ENCODE measurements at regions not wholly inside any gene's neighbourhood (a gene's known extent, or its start where the extent isn't known, plus 50 kb on each side); places are given as distances from the start of the nearest gene placed in this dataset.

- Mint-ChIP-seq H3K27me3 (ENCODE audit: low read depth, poor library complexity) (no peaks in the 10 kb centered on the region), H3K4me3 (no peak overlapping the region), H3K9me3 (no peaks in the 10 kb centered on the region), H3K36me3 (ENCODE audit: low read depth) (peaks cover 8% of the 10 kb centered on the region), H3K27ac (no peak overlapping the region), H3K4me1 (peaks cover 87% of the 10 kb centered on the region)
- DNase-seq: no peak
- TF ChIP-seq, protein P1, sequence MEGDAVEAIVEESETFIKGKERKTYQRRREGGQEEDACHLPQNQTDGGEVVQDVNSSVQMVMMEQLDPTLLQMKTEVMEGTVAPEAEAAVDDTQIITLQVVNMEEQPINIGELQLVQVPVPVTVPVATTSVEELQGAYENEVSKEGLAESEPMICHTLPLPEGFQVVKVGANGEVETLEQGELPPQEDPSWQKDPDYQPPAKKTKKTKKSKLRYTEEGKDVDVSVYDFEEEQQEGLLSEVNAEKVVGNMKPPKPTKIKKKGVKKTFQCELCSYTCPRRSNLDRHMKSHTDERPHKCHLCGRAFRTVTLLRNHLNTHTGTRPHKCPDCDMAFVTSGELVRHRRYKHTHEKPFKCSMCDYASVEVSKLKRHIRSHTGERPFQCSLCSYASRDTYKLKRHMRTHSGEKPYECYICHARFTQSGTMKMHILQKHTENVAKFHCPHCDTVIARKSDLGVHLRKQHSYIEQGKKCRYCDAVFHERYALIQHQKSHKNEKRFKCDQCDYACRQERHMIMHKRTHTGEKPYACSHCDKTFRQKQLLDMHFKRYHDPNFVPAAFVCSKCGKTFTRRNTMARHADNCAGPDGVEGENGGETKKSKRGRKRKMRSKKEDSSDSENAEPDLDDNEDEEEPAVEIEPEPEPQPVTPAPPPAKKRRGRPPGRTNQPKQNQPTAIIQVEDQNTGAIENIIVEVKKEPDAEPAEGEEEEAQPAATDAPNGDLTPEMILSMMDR (IDR thresholded peaks at IDR 0.05): no peak
These were observed 74.6 kb upstream of the IPO9 start for GRCh38 chr1:201754353-201754752.

- Mint-ChIP-seq H3K9me3 (no peaks in the 10 kb centered on the region), H3K27ac (peak overlapping the region; percentile 27), H3K27me3 (ENCODE audit: low read depth, poor library complexity) (no peaks in the 10 kb centered on the region), H3K4me3 (no peak overlapping the region), H3K4me1 (peaks cover 90% of the 10 kb centered on the region), H3K36me3 (ENCODE audit: low read depth) (peaks cover 8% of the 10 kb centered on the region)
- DNase-seq: no peak
- TF ChIP-seq, protein P1 (IDR thresholded peaks at IDR 0.05): no peak
These were observed 73.8 kb upstream of the IPO9 start for GRCh38 chr1:201755200-201755599.

- TF ChIP-seq, protein P1 (IDR thresholded peaks at IDR 0.05): no peak
- no peaks in the 10 kb centered on the region for H3K27me3 Mint-ChIP-seq (ENCODE audit: low read depth, poor library complexity)
- no peak for DNase-seq
- H3K36me3 Mint-ChIP-seq (ENCODE audit: low read depth): peaks cover 8% of the 10 kb centered on the region
- H3K4me3 Mint-ChIP-seq: no peak overlapping the region
- peaks cover 90% of the 10 kb centered on the region for H3K4me1 Mint-ChIP-seq
- H3K9me3 Mint-ChIP-seq: no peaks in the 10 kb centered on the region
- H3K27ac Mint-ChIP-seq: peak overlapping the region; percentile 77
These were observed 72.6 kb upstream of the IPO9 start for GRCh38 chr1:201756406-201756805.

DNA sequence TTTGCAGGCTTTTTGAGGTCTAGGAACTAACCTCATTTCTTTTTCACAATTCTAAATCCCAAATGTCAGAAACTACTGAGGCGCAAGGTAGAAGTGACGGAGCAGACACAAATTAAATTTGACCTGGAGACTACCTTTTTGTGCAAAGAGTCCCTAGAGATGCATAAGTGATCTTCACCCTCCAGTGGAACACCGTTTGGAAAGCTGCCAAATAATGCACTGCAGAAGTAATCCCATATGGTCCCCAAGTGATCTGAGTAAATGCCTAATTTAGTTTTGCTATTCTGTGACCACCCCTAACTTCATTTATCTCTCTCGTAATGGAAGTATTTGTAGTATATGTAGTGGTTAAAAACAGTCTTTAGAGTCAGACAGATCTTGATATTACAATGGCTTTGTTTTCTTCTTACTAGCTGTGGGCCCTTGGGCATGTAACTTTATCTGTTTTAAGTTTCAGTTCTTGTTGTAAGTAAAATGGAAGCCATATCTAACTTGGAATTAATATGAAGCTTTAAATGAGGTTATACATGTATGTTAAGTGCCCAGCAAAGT, 70.4 kb upstream of the IPO9 start:
- Mint-ChIP-seq H3K27ac (no peak overlapping the region), H3K36me3 (ENCODE audit: low read depth) (peaks cover 8% of the 10 kb centered on the region), H3K9me3 (no peaks in the 10 kb centered on the region), H3K4me1 (peaks cover 90% of the 10 kb centered on the region), H3K4me3 (no peak overlapping the region), H3K27me3 (ENCODE audit: low read depth, poor library complexity) (no peaks in the 10 kb centered on the region)
- TF ChIP-seq, protein P1 (IDR thresholded peaks at IDR 0.05): no peak
- DNase-seq: no peak

GRCh38 chr1:201759194-201759815, 69.7 kb upstream of the IPO9 start:
- H3K27ac Mint-ChIP-seq: no peak overlapping the region

More at GRCh38 chr1:201759194-201759815, 69.7 kb upstream of the IPO9 start:
- TF ChIP-seq, protein P1 (IDR thresholded peaks at IDR 0.05): no peak
- Mint-ChIP-seq H3K27me3 (ENCODE audit: low read depth, poor library complexity) (no peaks in the 10 kb centered on the region), H3K4me3 (no peak overlapping the region), H3K36me3 (ENCODE audit: low read depth) (peaks cover 5% of the 10 kb centered on the region), H3K4me1 (peaks cover 91% of the 10 kb centered on the region), H3K9me3 (no peaks in the 10 kb centered on the region)
- no peak for DNase-seq

Data from nephron progenitor cell (in vitro differentiated cells).